Stimulated activated CD4-positive, alpha-beta T cell treated with anti-CD3 and anti-CD28 coated beads, Interleukin-12 subunit alpha, Interleukin-12 subunit beta, amount 100 ng/mL, for 48 hours (primary cell): ENCODE measurements at regions not wholly inside any gene's neighbourhood (a gene's known extent, or its start where the extent isn't known, plus 50 kb on each side); places are given as distances from the start of the nearest gene placed in this dataset.
A peak's percentile ranks its signal among the peaks of the same experiment; 100 is the strongest.

ENCODE experiments used
- DNase-seq, 3 donors: peaks; one replicate each; pipeline ENCODE4 v3.0.0-alpha.2; 2020; ENCODE audit warnings: low read depth in 2 of 3, low spot score in 1 of 3

DNA sequence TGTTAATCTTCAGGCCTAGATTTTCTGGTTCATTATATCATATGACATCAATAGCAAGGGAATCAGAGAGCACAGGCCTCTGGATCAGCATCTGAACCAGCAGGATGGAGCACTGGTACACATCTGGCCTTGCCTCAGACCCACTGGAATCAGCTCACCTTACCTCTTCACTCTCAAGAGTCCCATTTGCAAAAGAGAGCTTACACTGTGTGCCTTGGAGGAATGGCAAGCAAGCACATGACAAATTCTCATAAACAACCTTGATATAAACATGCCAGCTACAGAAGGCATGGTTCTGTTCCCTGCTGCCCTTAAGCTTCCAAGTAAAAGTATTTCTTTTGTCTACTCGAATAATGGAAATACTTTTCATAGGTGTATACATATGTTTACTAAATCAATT is 128.6 kb upstream of the CPM start:
- DNase-seq: no peak

GRCh38 chr12:69062621-69063237 is 129.8 kb upstream of the CPM start:
- no peak for DNase-seq

GRCh38 chr12:69064734-69065443 is 131.9 kb upstream of the CPM start:
- DNase-seq: no peak

DNA sequence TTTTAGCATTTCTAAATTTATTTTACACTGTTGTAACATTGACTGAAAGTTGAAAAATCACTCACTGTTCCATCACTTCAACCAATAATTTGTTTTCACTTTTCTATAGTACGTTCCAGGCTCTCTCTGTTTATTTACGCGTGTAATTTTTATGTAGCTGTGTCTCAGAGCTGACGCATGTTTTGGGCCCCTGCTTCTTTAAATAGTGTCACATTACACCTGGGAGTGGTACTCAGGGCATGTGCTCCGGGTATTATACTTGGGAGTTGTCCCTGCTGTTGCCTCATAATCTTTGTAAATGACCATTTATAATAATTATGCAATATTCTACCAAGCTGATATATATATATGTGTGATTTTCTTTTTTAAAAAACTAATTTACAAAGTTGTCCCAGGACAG is 132.8 kb upstream of the CPM start:
- no peak for DNase-seq

DNA sequence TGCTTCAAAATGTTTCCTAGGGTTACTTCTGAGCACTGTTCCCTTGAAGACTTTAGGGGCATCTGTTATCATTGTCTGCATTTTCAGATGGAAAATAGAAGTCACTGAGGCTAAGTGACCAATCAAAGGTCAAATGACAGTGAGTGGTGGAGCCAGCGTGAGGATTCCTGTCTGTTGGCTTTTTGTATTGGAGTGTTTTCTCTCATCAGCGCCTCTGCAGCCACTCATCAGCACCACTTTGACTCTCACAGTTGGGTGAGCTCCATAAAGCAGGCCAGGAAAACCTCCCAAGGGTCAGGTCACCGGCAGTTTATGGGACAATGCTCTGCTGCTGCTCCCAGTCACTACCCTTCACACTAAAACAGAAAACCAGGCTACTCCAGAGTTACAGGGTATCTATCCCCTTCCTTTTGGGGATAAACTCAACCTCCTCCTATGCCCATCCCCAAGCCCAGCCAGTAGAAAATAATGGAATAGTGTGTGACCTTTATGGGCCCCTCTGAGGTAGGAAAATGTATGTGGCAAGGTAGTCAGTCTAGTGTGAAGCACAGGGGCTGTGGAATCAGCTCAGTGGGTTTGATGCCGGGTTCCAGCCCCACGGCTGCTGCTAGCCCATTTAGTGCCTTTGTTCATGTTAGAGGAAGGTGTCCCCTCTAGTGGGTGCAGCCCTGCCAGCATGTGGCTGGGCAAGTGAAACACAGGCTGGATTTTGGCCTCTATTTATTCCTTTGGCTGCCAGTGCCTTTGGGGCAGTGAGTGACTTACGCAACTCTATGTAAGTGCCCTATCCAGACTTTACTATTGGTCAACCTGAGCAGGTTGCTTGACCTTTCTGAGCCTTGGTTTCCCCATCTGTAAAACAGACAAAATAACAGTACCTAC is 133.8 kb upstream of the CPM start:
- no peak for DNase-seq

- no peak for DNase-seq
These were observed 134.7 kb upstream of the CPM start for GRCh38 chr12:69067713-69068112.

GRCh38 chr12:69068448-69068847 is 135.5 kb upstream of the CPM start:
- no peak for DNase-seq

DNA sequence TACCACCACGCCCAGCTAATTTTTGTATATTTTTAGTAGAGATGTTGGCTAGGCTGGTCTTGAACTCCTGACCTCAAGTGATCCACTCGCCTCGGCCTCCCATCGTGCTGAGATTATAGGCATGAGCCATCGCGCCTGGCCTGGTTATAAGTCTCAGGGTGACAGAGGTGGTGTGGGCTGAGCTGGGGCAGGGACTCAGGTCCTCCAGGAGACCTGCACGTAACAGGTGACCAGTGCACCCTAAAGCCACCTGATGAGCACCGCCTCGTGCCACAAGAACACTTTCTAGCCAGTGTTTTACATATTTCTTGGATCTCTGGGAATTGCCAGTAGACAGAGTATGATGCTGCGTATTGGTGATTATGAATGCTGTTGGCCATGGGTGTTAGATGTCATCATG is 136.5 kb upstream of the CPM start:
- no peak for DNase-seq

DNA sequence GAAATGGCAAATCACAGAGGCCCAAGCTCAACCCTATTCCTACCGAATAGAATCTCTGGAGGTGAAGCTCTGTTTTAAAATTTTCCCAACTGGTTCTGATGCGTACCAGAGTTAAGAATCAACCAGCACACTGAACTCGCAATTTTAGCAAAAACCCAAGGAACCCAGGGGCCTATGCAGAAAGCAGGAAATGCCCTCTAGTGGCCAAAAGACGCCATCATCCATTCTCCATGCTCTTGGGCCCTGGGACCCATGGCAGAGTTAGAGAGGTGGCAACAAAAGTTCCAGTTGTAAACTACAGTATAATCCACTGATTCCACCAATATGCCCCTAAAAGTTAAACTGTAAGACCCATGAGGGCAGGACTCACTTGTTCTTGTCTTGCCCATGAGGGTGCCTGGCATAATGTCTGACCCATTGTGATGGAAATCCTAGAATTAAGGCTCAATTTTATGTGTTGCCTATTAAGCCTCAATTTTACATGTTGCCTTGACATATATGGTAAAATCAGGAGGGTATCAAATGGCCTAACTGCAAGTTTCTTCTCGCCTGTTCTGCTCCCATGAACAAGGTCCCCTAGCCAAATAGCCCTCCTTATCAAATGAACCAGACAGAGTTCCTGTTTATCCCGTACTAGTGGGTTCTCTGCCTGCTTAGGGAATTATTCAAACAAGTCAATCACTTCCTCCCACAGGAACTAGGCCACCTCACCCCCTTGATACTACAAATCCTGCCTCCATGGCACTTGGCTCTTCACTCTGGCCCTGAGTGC is 137.5 kb upstream of the CPM start:
- peak; percentile 45 to 73 (median 46) for DNase-seq

- no peak for DNase-seq
These were observed 138.1 kb upstream of the CPM start for GRCh38 chr12:69071091-69071370.

DNA sequence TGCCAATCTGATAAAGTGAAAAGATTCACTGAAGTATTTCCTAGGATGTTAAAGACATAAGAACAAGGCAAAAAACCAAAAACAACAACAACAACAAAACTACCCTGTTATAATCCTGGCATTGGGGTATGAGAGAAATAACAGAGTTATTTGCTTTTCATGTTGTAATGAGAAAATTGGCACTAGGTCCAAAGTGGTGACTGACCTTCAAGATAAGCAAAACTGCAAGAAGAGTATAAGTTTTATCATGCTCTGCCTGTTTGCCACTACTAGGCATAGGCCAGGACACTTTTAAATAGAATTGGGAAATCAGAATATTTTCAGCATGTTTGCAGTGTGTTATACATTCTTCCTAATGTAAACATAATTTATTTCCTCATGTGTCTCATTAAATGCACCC is 140.1 kb upstream of the CPM start:
- DNase-seq: no peak

GRCh38 chr12:69074556-69075349 is 141.8 kb upstream of the CPM start:
- DNase-seq: no peak

GRCh38 chr12:69083689-69084088 is 150.7 kb upstream of the CPM start:
- DNase-seq: no peak

DNA sequence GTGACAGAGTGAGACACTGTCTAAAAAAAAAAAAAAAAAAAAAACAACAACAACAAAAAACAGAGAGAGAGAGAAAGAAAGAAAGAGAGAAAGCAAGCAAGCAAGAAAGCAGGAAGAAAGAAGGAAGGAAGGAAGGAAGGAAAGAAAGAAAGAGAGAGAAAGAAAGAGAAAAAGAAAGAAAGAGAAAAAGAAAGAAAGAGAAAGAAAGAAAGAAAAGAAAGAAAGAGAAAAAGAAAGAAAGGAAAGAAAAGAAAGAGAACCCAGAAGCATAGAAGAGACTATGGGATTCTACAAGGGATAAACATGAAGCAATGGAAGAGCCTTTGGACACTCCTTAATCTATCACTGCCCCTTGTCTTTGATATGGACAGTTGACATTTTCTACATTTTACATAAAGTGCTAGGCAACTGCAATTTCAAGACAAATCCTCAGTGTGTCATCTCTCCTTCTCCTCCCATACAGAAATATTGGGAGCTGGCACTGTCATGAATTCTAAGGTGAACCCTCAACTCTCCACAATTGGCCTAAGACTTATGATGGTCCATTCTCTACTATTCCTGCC is 151.9 kb upstream of the CPM start:
- DNase-seq: no peak

DNA sequence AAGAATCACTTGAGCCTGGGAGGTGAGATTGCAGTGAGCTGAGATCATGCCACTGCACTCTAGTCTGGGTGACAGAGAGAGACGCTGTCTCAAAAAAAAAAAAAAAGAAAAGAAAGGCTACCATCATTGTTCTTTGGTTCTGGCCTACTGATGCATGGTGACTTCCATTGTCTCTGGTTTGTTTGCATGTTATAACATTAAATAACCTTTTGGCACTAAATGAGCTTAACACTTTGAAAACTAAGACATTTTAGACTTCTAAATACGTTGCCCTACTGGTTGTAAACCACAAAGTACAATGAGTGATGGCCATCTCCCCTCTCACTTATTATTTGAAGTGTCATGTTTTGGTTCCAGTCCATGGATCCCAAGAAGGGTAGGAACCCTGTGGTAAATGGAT is 152.9 kb upstream of the CPM start:
- no peak for DNase-seq

DNA sequence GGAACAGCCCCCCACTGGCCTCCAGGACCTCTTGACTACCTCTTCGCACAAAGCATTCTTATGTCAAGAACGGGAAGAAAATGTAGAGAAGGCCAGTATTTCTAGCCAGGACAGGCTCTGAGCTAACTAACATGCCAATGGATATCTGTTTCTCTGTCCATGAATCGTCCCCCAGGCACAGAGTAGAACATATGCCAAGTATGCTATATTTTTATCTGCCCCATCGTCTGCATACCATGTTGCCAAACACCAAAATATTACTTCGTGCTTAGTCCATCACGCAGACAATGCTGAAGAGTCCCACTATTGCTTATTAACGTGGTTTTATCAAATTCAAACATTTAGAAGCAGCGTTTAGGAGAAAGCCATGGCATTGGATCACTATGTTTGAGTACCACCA is 151.4 kb upstream of the CPSF6 start:
- DNase-seq: no peak

DNA sequence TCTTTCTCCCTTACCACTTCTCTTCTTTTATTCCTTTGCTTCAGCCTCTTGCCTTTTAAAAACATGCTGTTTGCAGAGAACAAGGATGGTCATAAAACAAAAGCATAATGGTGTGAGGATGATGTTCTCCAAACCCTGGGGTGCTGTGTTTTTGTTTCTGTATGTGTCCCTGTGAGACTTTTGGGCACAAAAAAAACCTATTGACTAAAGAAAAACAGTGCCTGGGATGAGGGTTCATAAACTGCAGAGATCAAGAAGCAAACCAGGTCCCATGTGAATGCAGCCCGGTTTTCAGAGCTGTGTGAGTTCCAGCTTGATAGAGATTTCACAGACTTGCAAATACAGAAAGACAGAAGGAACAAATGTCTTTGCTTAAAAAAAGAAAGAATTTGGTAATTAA is 148.6 kb upstream of the CPSF6 start:
- no peak for DNase-seq

DNA sequence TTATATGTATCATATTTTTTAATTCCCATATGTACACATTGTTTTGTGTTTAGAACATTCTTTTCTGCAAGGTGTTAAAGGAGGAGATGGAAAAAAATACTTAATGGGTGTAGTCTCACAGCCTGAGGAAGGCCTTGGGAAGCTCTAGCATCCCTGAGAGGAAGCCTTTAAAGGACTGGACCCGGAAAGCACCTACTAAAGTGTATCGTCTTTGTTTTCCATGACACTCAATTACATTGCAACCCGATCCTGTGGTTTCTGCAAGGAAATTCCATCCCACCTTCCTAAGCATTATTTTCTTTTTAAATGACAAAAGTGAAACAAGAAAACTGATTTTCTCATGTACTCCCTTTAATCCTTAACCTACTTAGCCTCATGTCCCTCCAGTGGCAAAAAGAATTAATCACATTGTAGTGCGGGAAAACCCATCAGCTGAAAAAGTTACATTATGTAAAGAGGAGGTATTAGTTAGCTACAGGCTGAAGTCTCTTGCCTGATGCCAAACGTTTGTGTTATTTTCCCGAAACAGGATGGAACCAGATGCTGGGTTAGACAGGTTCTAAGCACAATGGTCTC is 147.8 kb upstream of the CPSF6 start:
- DNase-seq: no peak

- DNase-seq: no peak
These were observed 147.2 kb upstream of the CPSF6 start for GRCh38 chr12:69092137-69092536.

DNA sequence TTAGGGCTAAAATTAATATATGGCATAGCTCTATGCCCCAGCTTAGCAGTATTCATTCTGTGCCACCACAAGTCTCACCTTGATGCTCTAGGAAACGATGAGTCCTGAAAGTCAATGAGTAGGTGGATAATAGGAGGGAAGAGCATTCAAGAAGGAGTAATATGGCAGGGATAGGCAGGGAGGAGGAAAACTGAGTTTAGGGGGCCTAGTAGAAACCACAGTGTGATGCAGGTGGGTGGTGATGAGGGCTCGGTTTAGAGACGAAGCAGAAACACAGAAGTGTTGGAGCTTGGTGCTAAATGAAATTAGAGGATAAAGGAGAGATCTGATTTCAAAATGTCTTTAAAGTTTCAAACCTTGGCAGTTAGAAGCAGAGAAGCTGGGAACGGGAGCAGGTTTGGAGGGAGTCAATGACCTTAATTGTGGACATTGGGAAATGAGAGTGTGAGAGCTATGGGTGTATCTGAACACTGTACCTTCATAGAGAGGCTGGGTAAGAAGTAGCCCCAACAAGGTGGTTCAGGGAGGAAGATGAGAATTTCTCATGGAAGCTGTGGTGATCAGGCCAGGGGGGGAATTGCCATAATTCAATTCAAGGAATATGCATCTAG is 144.7 kb upstream of the CPSF6 start:
- no peak for DNase-seq
